ENCODE measurements at regions not wholly inside any gene's neighbourhood (a gene's known extent, or its start where the extent isn't known, plus 50 kb on each side); places are given as distances from the start of the nearest gene placed in this dataset.

- H3K36me3 ChIP-seq (ENCODE audit: control insufficient read depth, insufficient read depth, low read length) = no peaks in the 10 kb centered on the region
- DNase-seq (ENCODE audit: extremely low read depth, insufficient read length) = no peak
- TF ChIP-seq, protein P1, sequence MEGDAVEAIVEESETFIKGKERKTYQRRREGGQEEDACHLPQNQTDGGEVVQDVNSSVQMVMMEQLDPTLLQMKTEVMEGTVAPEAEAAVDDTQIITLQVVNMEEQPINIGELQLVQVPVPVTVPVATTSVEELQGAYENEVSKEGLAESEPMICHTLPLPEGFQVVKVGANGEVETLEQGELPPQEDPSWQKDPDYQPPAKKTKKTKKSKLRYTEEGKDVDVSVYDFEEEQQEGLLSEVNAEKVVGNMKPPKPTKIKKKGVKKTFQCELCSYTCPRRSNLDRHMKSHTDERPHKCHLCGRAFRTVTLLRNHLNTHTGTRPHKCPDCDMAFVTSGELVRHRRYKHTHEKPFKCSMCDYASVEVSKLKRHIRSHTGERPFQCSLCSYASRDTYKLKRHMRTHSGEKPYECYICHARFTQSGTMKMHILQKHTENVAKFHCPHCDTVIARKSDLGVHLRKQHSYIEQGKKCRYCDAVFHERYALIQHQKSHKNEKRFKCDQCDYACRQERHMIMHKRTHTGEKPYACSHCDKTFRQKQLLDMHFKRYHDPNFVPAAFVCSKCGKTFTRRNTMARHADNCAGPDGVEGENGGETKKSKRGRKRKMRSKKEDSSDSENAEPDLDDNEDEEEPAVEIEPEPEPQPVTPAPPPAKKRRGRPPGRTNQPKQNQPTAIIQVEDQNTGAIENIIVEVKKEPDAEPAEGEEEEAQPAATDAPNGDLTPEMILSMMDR (IDR thresholded peaks at IDR 0.05; ENCODE audit: insufficient read depth, low read length, poor library complexity, severe bottlenecking) = no peak
- no peaks in the 10 kb centered on the region for H3K27me3 ChIP-seq (replicated peaks; ENCODE audit: control insufficient read depth, insufficient read depth, low read length)
- no peak overlapping the region for H3K4me3 ChIP-seq (replicated peaks; ENCODE audit: low read depth, low read length)
Measured at GRCh38 chr14:46248001-46248630, 403.5 kb downstream of the RPL10L start.

- no peaks in the 10 kb centered on the region for H3K27me3 ChIP-seq (replicated peaks; ENCODE audit: control insufficient read depth, insufficient read depth, low read length)
- no peaks in the 10 kb centered on the region for H3K36me3 ChIP-seq (ENCODE audit: control insufficient read depth, insufficient read depth, low read length)
- H3K4me3 ChIP-seq (replicated peaks; ENCODE audit: low read depth, low read length) = no peak overlapping the region
- TF ChIP-seq, protein P1 (IDR thresholded peaks at IDR 0.05; ENCODE audit: insufficient read depth, low read length, poor library complexity, severe bottlenecking) = no peak
- no peak for DNase-seq (ENCODE audit: extremely low read depth, insufficient read length)
Measured at GRCh38 chr14:46245276-46245675, 406.3 kb downstream of the RPL10L start.

- Histone ChIP-seq H3K4me3 (replicated peaks; ENCODE audit: low read depth, low read length) (no peak overlapping the region), H3K27me3 (replicated peaks; ENCODE audit: control insufficient read depth, insufficient read depth, low read length) (no peaks in the 10 kb centered on the region), H3K36me3 (ENCODE audit: control insufficient read depth, insufficient read depth, low read length) (no peaks in the 10 kb centered on the region)
- TF ChIP-seq, protein P1 (IDR thresholded peaks at IDR 0.05; ENCODE audit: insufficient read depth, low read length, poor library complexity, severe bottlenecking) = no peak
- no peak for DNase-seq (ENCODE audit: extremely low read depth, insufficient read length)
Measured at GRCh38 chr14:46233786-46234185, 417.8 kb downstream of the RPL10L start.

DNA sequence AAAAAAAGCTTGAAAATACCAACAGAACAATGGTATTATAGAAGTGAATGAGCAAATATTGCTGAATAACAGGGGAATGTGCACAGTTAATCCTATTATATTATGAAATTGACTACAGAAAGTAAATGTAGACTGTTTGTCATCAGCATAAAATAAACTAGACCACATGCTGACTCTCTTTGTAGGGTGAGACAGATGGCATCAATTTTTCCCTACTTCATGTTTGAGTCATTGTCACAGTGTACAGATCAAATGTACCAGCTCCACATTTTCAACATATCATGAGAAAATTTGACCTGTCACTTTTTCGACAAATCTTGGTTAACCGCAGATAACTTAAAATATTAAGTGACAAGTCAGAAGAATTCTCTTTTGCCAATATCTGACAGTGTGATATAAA lies 421.0 kb downstream of the RPL10L start:
- Histone ChIP-seq H3K4me3 (replicated peaks; ENCODE audit: low read depth, low read length) (no peak overlapping the region), H3K27me3 (replicated peaks; ENCODE audit: control insufficient read depth, insufficient read depth, low read length) (no peaks in the 10 kb centered on the region), H3K36me3 (ENCODE audit: control insufficient read depth, insufficient read depth, low read length) (no peaks in the 10 kb centered on the region)
- no peak for DNase-seq (ENCODE audit: extremely low read depth, insufficient read length)
- TF ChIP-seq, protein P1 (IDR thresholded peaks at IDR 0.05; ENCODE audit: insufficient read depth, low read length, poor library complexity, severe bottlenecking) = no peak

DNA sequence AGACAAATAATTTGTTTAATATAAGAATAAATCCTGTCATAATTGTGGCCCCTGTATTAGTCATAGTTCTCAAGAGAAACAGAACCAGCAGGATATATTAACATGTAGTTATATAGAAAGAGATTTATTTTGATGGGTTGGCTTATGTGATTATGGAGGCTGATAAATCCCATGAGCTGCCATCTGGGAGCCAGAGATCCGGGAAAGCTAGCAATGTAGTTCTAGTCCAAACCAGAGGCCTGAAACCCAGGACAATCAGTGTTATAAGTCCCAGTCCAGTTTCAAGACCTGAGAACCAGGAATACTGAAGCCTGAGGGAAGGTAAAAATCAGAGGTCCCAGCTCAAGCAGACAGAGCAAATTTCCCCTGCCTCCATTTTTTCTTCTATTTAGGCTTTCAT lies 435.8 kb downstream of the RPL10L start:
- DNase-seq (ENCODE audit: extremely low read depth, insufficient read length) = no peak
- no peaks in the 10 kb centered on the region for H3K27me3 ChIP-seq (replicated peaks; ENCODE audit: control insufficient read depth, insufficient read depth, low read length)
- no peaks in the 10 kb centered on the region for H3K36me3 ChIP-seq (ENCODE audit: control insufficient read depth, insufficient read depth, low read length)
- TF ChIP-seq, protein P1 (IDR thresholded peaks at IDR 0.05; ENCODE audit: insufficient read depth, low read length, poor library complexity, severe bottlenecking) = no peak
- H3K4me3 ChIP-seq (replicated peaks; ENCODE audit: low read depth, low read length) = no peak overlapping the region

DNA sequence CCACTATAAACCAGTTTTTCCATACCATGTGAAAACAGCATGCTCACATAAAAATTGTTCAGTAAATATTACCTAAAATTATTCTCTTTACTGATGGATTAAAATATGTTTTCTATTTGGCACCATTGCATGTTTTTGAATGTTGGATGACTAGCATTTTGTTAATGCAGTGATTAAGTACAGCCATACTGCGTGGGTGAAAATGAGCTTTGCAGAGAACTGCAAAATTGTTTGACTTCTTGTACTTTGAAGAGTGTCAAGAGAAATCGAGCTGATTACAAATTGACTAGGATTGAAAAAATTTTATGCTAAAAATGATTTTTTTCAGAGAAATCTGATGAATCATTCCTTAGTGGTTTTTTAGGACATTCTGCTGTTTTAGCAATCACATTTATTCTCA lies 452.9 kb downstream of the RPL10L start:
- no peak for DNase-seq (ENCODE audit: extremely low read depth, insufficient read length)
- Histone ChIP-seq H3K4me3 (replicated peaks; ENCODE audit: low read depth, low read length) (no peak overlapping the region), H3K36me3 (ENCODE audit: control insufficient read depth, insufficient read depth, low read length) (no peaks in the 10 kb centered on the region), H3K27me3 (replicated peaks; ENCODE audit: control insufficient read depth, insufficient read depth, low read length) (no peaks in the 10 kb centered on the region)
- TF ChIP-seq, protein P1 (IDR thresholded peaks at IDR 0.05; ENCODE audit: insufficient read depth, low read length, poor library complexity, severe bottlenecking) = no peak
